Mammary epithelial cell (primary cell): ENCODE measurements at regions not wholly inside any gene's neighbourhood (a gene's known extent, or its start where the extent isn't known, plus 50 kb on each side); places are given as distances from the start of the nearest gene placed in this dataset.

Source experiments
- CTCF ChIP-seq, 2 donors: IDR thresholded peaks in 1 of 2; conservative IDR thresholded peaks in 1 of 2; 2 replicates each; pipeline ENCODE4 v1.5.1; 2011 to 2012; ENCODE audit warnings: inconsistent platforms in 2 of 2, low read length in 2 of 2, mild to moderate bottlenecking in 2 of 2, control low read depth in 1 of 2, low read depth in 1 of 2; ENCODE audit not compliant: insufficient read depth in 1 of 2; ENCODE audit errors: extremely low read depth in 1 of 2
- EZH2 ChIP-seq: IDR thresholded peaks from 2 replicates; pipeline ENCODE4 v1.6.1; 2012; ENCODE audit warnings: low read length, inconsistent platforms, borderline replicate concordance

- TF ChIP-seq CTCF (conservative IDR thresholded peaks at IDR 0.05 in 1 of 2, IDR thresholded peaks at IDR 0.05 in 1 of 2; ENCODE audit: extremely low read depth in 1 of 2, insufficient read depth in 1 of 2, low read depth in 1 of 2, low read length in 2 of 2) (no peak), EZH2 (no peak)
Measured at GRCh38 chr16:51986301-51986700, 560.6 kb downstream of the TOX3 start.
